K562 (cell line): ENCODE measurements at regions not wholly inside any gene's neighbourhood (a gene's known extent, or its start where the extent isn't known, plus 50 kb on each side); places are given as distances from the start of the nearest gene placed in this dataset.

Experiments used
- ATAC-seq: fragments of 200-7000 bp; cut with Tn5 transposase; 3 replicates; pipeline ENCODE4 v1.9.1; 2020; ENCODE audit warnings: moderate library complexity
- BruUV-seq: library from RNA; stranded (reverse); fragments of 400-500 nt; replicated peaks from 2 replicates; lab custom pipeline; 2021; lab: Mats Ljungman, UMichigan
- CTCF ChIA-PET: fragments of 300-600 bp; formaldehyde crosslinking; extraction: SDS; loops from one replicate; lab custom pipeline; 2021; ENCODE audit warnings: low intra/inter-chr PET ratio; lab: Yijun Ruan, JAX
- POLR2A ChIA-PET: fragments of 300-600, 350-650 bp; sonication (Branson Sonifier 250); formaldehyde crosslinking; extraction: SDS; loops from one replicate; lab custom pipeline; 2021; ENCODE audit warnings: antibody characterized with exemption, inconsistent platforms; lab: Yijun Ruan, JAX
- DNase-seq, 4 experiments: peaks; one replicate each; pipeline versions ENCODE4 v3.0.0 to v3.0.0-alpha.2; 2011 to 2018; ENCODE audit warnings: low spot score in 3 of 4, mixed read lengths in 3 of 4; ENCODE audit errors: extremely low read depth in 1 of 4
- FAIRE-seq: peaks from 2 replicates; lab custom pipeline; 2011; peaks lifted over from hg19 to GRCh38; lab: Jason Lieb, UNC
- H2AFZ ChIP-seq: 2 replicates; pipeline ENCODE4 v1.6.0; 2011; ENCODE audit warnings: low read depth, low read length, control low read depth, inconsistent platforms
- H3K27ac ChIP-seq: fragments of 200-600 bp; 3 replicates; pipeline ENCODE4 v1.8.0; 2011; ENCODE audit warnings: low read depth, mild to moderate bottlenecking, control low read depth, inconsistent platforms, low read length, moderate library complexity, mixed read lengths; ENCODE audit errors: extremely low read depth
- H3K27me3 ChIP-seq, 2 experiments: fragments of 300-600 bp in 1 of 2; 2 replicates in 1 of 2; 3 replicates in 1 of 2; pipeline versions ENCODE4 v1.6.0 to v1.8.0; 2011; ENCODE audit warnings: inconsistent platforms in 2 of 2, low read length in 2 of 2, mild to moderate bottlenecking in 1 of 2, mixed read lengths in 1 of 2, moderate library complexity in 1 of 2; ENCODE audit not compliant: control insufficient read depth in 2 of 2, insufficient read depth in 2 of 2
- H3K36me3 ChIP-seq: fragments of 300-600 bp; 3 replicates; pipeline ENCODE4 v1.8.0; 2011; ENCODE audit warnings: mild to moderate bottlenecking, low read length, inconsistent platforms; ENCODE audit not compliant: control insufficient read depth, insufficient read depth
- H3K4me1 ChIP-seq, 2 experiments: fragments of 200-600 bp in 1 of 2; replicated peaks in 1 of 2; 2 replicates in 1 of 2; 3 replicates in 1 of 2; pipeline versions ENCODE4 v1.5.1 to v1.8.0; 2011; ENCODE audit warnings: inconsistent platforms in 2 of 2, low read length in 2 of 2, mild to moderate bottlenecking in 1 of 2, mixed read lengths in 1 of 2, moderate library complexity in 1 of 2; ENCODE audit not compliant: control insufficient read depth in 2 of 2, insufficient read depth in 2 of 2
- H3K4me2 ChIP-seq: 2 replicates; pipeline ENCODE4 v1.6.1; 2011; ENCODE audit warnings: low read length, control low read depth, inconsistent platforms, mixed read lengths; ENCODE audit not compliant: insufficient read depth
- H3K4me3 ChIP-seq: fragments of 200-600 bp; sonication (generic), shearing (Covaris generic); 2 replicates; pipeline ENCODE4 v1.5.1; 2016; ENCODE audit warnings: control low read depth, inconsistent platforms
- H3K79me2 ChIP-seq: fragments of 200-600 bp; 3 replicates; pipeline ENCODE4 v1.8.0; 2011; ENCODE audit warnings: low read length, inconsistent platforms; ENCODE audit not compliant: control insufficient read depth, insufficient read depth
- H3K9ac ChIP-seq, 2 experiments: 2 replicates each; pipeline versions ENCODE4 v1.6.0 to v1.6.1; 2011; ENCODE audit warnings: low read depth in 2 of 2, low read length in 2 of 2, control low read depth in 1 of 2, inconsistent platforms in 1 of 2, mild to moderate bottlenecking in 1 of 2, mixed read lengths in 1 of 2; ENCODE audit not compliant: insufficient read depth in 1 of 2
- H3K9me1 ChIP-seq: one replicate; pipeline ENCODE4 v1.6.0; 2011; ENCODE audit warnings: inconsistent platforms, mild to moderate bottlenecking, low read length, moderate library complexity; ENCODE audit not compliant: control insufficient read depth, insufficient read depth
- H3K9me3 ChIP-seq: replicated peaks from 2 replicates; pipeline ENCODE4 v1.5.1; 2011; ENCODE audit warnings: low read depth, low read length, inconsistent platforms; ENCODE audit not compliant: control insufficient read depth, insufficient read depth
- H4K20me1 ChIP-seq: replicated peaks from 2 replicates; pipeline ENCODE4 v1.6.1; 2011; ENCODE audit warnings: low read length, inconsistent platforms, mixed read lengths; ENCODE audit not compliant: control insufficient read depth, insufficient read depth
- CREBBP ChIP-seq: IDR thresholded peaks from one replicate; pipeline ENCODE4 v1.6.1; 2012; ENCODE audit warnings: low read depth, mild to moderate bottlenecking, control low read depth, inconsistent platforms, low read length
- HDAC8 ChIP-seq: fragments of 450-650 bp; IDR thresholded peaks from 2 replicates; pipeline ENCODE4 v1.6.1; 2016; ENCODE audit warnings: mild to moderate bottlenecking, missing genetic modification characterization, moderate library complexity, missing compliant biosample characterization
- MCM7 ChIP-seq, 2 experiments: fragments of 450-650 bp; IDR thresholded peaks; 2 replicates each; pipeline ENCODE4 v1.6.1; 2016 to 2018
- NFE2L1 ChIP-seq: fragments of 450-650 bp; IDR thresholded peaks from 2 replicates; pipeline ENCODE4 v1.6.1; 2016; ENCODE audit warnings: missing genetic modification characterization, low read depth, mild to moderate bottlenecking, missing compliant biosample characterization, moderate library complexity, borderline replicate concordance
- POLR3G ChIP-seq: IDR thresholded peaks from 2 replicates; pipeline ENCODE4 v1.6.1; 2011; ENCODE audit not compliant: insufficient read length, insufficient replicate concordance; ENCODE audit errors: extremely low read depth
- ZBTB1 ChIP-seq: sonication (generic); formaldehyde crosslinking; IDR thresholded peaks from 2 replicates; pipeline ENCODE4 v1.8.1; 2023; ENCODE audit warnings: missing genetic modification reagents, low read depth, mild to moderate bottlenecking, borderline replicate concordance
- in situ Hi-C: fragments of 300-500 bp; cut with MboI; formaldehyde crosslinking; loops from 4 replicates; pipeline ENCODE4 v1.15.0; 2018; ENCODE audit warnings: inconsistent platforms, mixed read lengths
- intact Hi-C: fragments of 100-400 bp; cut with micrococcal nuclease; formaldehyde crosslinking; loops from 2 replicates; pipeline ENCODE4 v1.14.2; 2022
- TF ChIP-seq, protein P1 (sequence below): fragments of 450-650 bp; IDR thresholded peaks from 2 replicates; pipeline ENCODE4 v1.6.1; 2018; ENCODE audit not compliant: partially characterized antibody
- TF ChIP-seq, protein P2 (sequence below): sonication (generic); formaldehyde crosslinking; IDR thresholded peaks from 2 replicates; pipeline ENCODE4 v1.8.0; 2022; ENCODE audit warnings: mild to moderate bottlenecking, low read depth, missing genetic modification reagents

DNA sequence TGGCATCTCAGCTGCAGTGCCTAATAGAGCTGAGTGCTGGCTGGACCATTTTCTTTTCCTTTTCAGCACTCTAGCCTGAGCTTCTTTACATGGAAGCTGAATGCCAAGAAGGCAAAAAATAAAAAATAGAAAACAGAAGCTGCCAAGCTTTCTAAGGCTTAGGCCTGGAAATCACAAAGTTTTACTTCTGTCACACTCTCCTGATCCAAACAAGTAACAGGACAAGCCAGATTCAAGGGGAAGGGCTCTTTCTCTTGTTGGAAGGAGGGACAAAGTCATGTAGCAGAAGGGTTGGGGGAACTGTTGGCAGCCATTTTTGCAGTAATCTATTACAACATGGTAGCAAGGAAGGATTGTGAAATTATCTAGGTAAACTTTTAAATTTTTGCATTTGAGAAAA is 131.8 kb downstream of the MSL3 start:
- in situ Hi-C loops = no loop called here
- no peak overlapping the region for H3K4me3 ChIP-seq
- TF ChIP-seq MCM7 (IDR thresholded peaks at IDR 0.05) (no peak), ZBTB1 (CRISPR knock-in tag) (no peak), CREBBP (no peak), POLR3G (no peak), HDAC8 (no peak), NFE2L1 (no peak)
- TF ChIP-seq, protein P1, sequence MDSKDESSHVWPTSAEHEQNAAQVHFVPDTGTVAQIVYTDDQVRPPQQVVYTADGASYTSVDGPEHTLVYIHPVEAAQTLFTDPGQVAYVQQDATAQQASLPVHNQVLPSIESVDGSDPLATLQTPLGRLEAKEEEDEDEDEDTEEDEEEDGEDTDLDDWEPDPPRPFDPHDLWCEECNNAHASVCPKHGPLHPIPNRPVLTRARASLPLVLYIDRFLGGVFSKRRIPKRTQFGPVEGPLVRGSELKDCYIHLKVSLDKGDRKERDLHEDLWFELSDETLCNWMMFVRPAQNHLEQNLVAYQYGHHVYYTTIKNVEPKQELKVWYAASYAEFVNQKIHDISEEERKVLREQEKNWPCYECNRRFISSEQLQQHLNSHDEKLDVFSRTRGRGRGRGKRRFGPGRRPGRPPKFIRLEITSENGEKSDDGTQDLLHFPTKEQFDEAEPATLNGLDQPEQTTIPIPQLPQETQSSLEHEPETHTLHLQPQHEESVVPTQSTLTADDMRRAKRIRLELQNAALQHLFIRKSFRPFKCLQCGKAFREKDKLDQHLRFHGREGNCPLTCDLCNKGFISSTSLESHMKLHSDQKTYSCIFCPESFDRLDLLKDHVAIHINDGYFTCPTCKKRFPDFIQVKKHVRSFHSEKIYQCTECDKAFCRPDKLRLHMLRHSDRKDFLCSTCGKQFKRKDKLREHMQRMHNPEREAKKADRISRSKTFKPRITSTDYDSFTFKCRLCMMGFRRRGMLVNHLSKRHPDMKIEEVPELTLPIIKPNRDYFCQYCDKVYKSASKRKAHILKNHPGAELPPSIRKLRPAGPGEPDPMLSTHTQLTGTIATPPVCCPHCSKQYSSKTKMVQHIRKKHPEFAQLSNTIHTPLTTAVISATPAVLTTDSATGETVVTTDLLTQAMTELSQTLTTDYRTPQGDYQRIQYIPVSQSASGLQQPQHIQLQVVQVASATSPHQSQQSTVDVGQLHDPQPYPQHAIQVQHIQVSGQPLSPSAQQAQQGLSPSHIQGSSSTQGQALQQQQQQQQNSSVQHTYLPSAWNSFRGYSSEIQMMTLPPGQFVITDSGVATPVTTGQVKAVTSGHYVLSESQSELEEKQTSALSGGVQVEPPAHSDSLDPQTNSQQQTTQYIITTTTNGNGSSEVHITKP = no peak
- TF ChIP-seq, protein P2, sequence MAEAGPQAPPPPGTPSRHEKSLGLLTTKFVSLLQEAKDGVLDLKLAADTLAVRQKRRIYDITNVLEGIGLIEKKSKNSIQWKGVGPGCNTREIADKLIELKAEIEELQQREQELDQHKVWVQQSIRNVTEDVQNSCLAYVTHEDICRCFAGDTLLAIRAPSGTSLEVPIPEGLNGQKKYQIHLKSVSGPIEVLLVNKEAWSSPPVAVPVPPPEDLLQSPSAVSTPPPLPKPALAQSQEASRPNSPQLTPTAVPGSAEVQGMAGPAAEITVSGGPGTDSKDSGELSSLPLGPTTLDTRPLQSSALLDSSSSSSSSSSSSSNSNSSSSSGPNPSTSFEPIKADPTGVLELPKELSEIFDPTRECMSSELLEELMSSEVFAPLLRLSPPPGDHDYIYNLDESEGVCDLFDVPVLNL (CRISPR knock-in tag) = no peak
- TF ChIP-seq, all 486 proteins: peak for 0
- Histone ChIP-seq H3K9ac (no peak overlapping the region), H4K20me1 (no peaks in the 10 kb centered on the region), H3K9me3 (no peaks in the 10 kb centered on the region), H2AFZ (no peak overlapping the region), H3K4me2 (no peak overlapping the region), H3K36me3 (no peaks in the 10 kb centered on the region), H3K27me3 (no peaks in the 10 kb centered on the region), H3K4me1 (no peaks in the 10 kb centered on the region), H3K9me1 (no peaks in the 10 kb centered on the region), H3K79me2 (no peaks in the 10 kb centered on the region), H3K27ac (no peak overlapping the region)
- no TSS peak for BruUV-seq
- FAIRE-seq (no peak), ATAC-seq (no peak), DNase-seq (no peak)
- intact Hi-C loops = no loop called here
- POLR2A ChIA-PET = no interaction called here
- CTCF ChIA-PET = no interaction called here
